ENCODE measurements at regions not wholly inside any gene's neighbourhood (a gene's known extent, or its start where the extent isn't known, plus 50 kb on each side); places are given as distances from the start of the nearest gene placed in this dataset.

GRCh38 chr5:33308586-33308985 is 132.2 kb upstream of the TARS1 start:
- TF ChIP-seq RAD21 (IDR thresholded peaks at IDR 0.05) (no peak), SP1 (IDR thresholded peaks at IDR 0.05) (no peak), CTCF (IDR thresholded peaks at IDR 0.05; ENCODE audit: low read depth, low read length, missing input control) (no peak), TAF1 (conservative IDR thresholded peaks at IDR 0.05) (no peak), NR2F2 (IDR thresholded peaks at IDR 0.05) (no peak), GABPA (IDR thresholded peaks at IDR 0.05 in 1 of 2, conservative IDR thresholded peaks at IDR 0.05 in 1 of 2) (no peak), MAX (IDR thresholded peaks at IDR 0.05) (no peak), HNF4G (IDR thresholded peaks at IDR 0.05) (no peak)
